GM12878 (cell line): ENCODE measurements at regions not wholly inside any gene's neighbourhood (a gene's known extent, or its start where the extent isn't known, plus 50 kb on each side); places are given as distances from the start of the nearest gene placed in this dataset.

Source experiments
- ATAC-seq: fragments of 200-7000 bp; cut with Tn5 transposase; 3 replicates; pipeline ENCODE4 v1.9.1; 2020; ENCODE audit warnings: mild to moderate bottlenecking, moderate library complexity
- BruUV-seq: library from RNA; stranded (reverse); fragments of 400-500 nt; replicated peaks from 2 replicates; lab custom pipeline; 2021; lab: Mats Ljungman, UMichigan
- CTCF ChIA-PET: fragments of 300-600 bp; sonication (Branson Sonifier 250); formaldehyde crosslinking; extraction: SDS; loops from one replicate; lab custom pipeline; 2021; ENCODE audit warnings: inconsistent platforms; lab: Yijun Ruan, JAX
- POLR2A ChIA-PET: fragments of 350-600 bp; formaldehyde crosslinking; extraction: SDS; loops from one replicate; lab custom pipeline; 2021; ENCODE audit warnings: inconsistent platforms; lab: Charles Lee
- RAD21 ChIA-PET: fragments of 300-600 bp; sonication (Branson Sonifier 250); formaldehyde crosslinking; loops from one replicate; lab custom pipeline; 2023; ENCODE audit warnings: antibody characterized with exemption; ENCODE audit not compliant: unreplicated experiment; lab: Charles Lee
- SMC1A ChIA-PET: fragments of 300-600 bp; sonication (Branson Sonifier 250); formaldehyde crosslinking; loops from one replicate; lab custom pipeline; 2023; ENCODE audit not compliant: unreplicated experiment, uncharacterized antibody; lab: Charles Lee
- DNase-seq: peaks from one replicate; pipeline ENCODE4 v3.0.0-alpha.2; 2011; ENCODE audit warnings: low read depth, low spot score
- FAIRE-seq: peaks from 3 replicates; lab custom pipeline; 2011; peaks lifted over from hg19 to GRCh38; lab: Jason Lieb, UNC
- H2AFZ ChIP-seq: 2 replicates; pipeline ENCODE4 v1.6.0; 2011; ENCODE audit warnings: low read depth, low read length, control low read depth; ENCODE audit not compliant: control insufficient read depth
- H3K27ac ChIP-seq: 2 replicates; pipeline ENCODE4 v1.5.1; 2011; ENCODE audit warnings: control low read depth; ENCODE audit not compliant: control insufficient read depth, insufficient read depth
- H3K27me3 ChIP-seq, 2 experiments: replicated peaks in 1 of 2; 2 replicates each; pipeline versions ENCODE4 v1.6.0 to v1.6.1; 2011; ENCODE audit warnings: low read length in 1 of 2; ENCODE audit not compliant: control insufficient read depth in 2 of 2, insufficient read depth in 2 of 2
- H3K36me3 ChIP-seq, 2 experiments: 2 replicates each; pipeline ENCODE4 v1.5.1; 2011; ENCODE audit warnings: low read length in 1 of 2; ENCODE audit not compliant: control insufficient read depth in 2 of 2, insufficient read depth in 2 of 2
- H3K4me1 ChIP-seq: 2 replicates; pipeline ENCODE4 v1.6.1; 2011; ENCODE audit warnings: mild to moderate bottlenecking, low read length, moderate library complexity, mixed read lengths; ENCODE audit not compliant: control insufficient read depth, insufficient read depth
- H3K4me2 ChIP-seq: 2 replicates; pipeline ENCODE4 v1.6.0; 2011; ENCODE audit warnings: control low read depth; ENCODE audit not compliant: control insufficient read depth, insufficient read depth
- H3K4me3 ChIP-seq: fragments of 200-600 bp; sonication (generic); 2 replicates; pipeline ENCODE4 v1.5.1; 2016
- H3K79me2 ChIP-seq: 2 replicates; pipeline ENCODE4 v1.6.0; 2011; ENCODE audit warnings: low read length; ENCODE audit not compliant: control insufficient read depth, insufficient read depth
- H3K9ac ChIP-seq: 2 replicates; pipeline ENCODE4 v1.8.0; 2011; ENCODE audit warnings: low read length, control low read depth, mixed read lengths; ENCODE audit not compliant: control insufficient read depth, insufficient read depth
- H3K9me3 ChIP-seq: replicated peaks from 3 replicates; pipeline ENCODE4 v1.5.1; 2011; ENCODE audit warnings: mild to moderate bottlenecking, low read length; ENCODE audit not compliant: control insufficient read depth, insufficient read depth
- H4K20me1 ChIP-seq: 2 replicates; pipeline ENCODE4 v1.6.0; 2011; ENCODE audit not compliant: control insufficient read depth, insufficient read depth
- BRCA1 ChIP-seq: IDR thresholded peaks from 2 replicates; pipeline ENCODE4 v1.6.1; 2011; ENCODE audit warnings: low read depth, low read length, improper control_type of control experiment
- CREB1 ChIP-seq: IDR thresholded peaks from 2 replicates; pipeline ENCODE4 v1.6.1; 2012; ENCODE audit warnings: low read depth, mild to moderate bottlenecking, inconsistent platforms
- HDAC6 ChIP-seq: fragments of 200-600 bp; sonication (generic); IDR thresholded peaks from one replicate; pipeline ENCODE4 v1.8.0; 2017; ENCODE audit warnings: antibody characterized with exemption; ENCODE audit not compliant: unreplicated experiment
- MXI1 ChIP-seq: fragments of 150-350 bp; IDR thresholded peaks from 2 replicates; pipeline ENCODE4 v1.6.1; 2011; ENCODE audit warnings: low read depth, mild to moderate bottlenecking, inconsistent platforms, low read length, improper control_type of control experiment
- RB1 ChIP-seq: fragments of 450-650 bp; formaldehyde crosslinking; IDR thresholded peaks from 2 replicates; pipeline ENCODE4 v1.6.1; 2017; ENCODE audit warnings: mild to moderate bottlenecking, borderline replicate concordance
- WGBS: methylation state at CpG from one replicate; pipeline ENCODE4 v1.1.6; 2016; ENCODE audit warnings: low lambda C conversion rate; ENCODE audit not compliant: insufficient replicate concordance, insufficient coverage; ENCODE audit errors: missing lambda C conversion rate; 5-methylcytosine and 5-hydroxymethylcytosine counted together
- in situ Hi-C: fragments of 300-500 bp; cut with MboI; formaldehyde crosslinking; loops from 9 replicates; pipeline ENCODE4 v1.14.3; 2018; ENCODE audit warnings: mixed read lengths
- intact Hi-C: fragments of 100-400 bp; cut with micrococcal nuclease; formaldehyde crosslinking; loops from one replicate; pipeline ENCODE4 v1.14.2; 2022; ENCODE audit not compliant: unreplicated experiment
- TF ChIP-seq, protein P1 (sequence below): IDR thresholded peaks from 2 replicates; pipeline ENCODE4 v1.6.1; 2011; ENCODE audit warnings: borderline replicate concordance, low read depth, mild to moderate bottlenecking, moderate library complexity, mixed read lengths, low read length; ENCODE audit not compliant: insufficient read depth; ENCODE audit errors: extremely low read length
- TF ChIP-seq, protein P2 (sequence below): fragments of 450-650 bp; IDR thresholded peaks from 2 replicates; pipeline ENCODE4 v1.6.1; 2016; ENCODE audit warnings: mild to moderate bottlenecking, moderate library complexity, borderline replicate concordance

DNA sequence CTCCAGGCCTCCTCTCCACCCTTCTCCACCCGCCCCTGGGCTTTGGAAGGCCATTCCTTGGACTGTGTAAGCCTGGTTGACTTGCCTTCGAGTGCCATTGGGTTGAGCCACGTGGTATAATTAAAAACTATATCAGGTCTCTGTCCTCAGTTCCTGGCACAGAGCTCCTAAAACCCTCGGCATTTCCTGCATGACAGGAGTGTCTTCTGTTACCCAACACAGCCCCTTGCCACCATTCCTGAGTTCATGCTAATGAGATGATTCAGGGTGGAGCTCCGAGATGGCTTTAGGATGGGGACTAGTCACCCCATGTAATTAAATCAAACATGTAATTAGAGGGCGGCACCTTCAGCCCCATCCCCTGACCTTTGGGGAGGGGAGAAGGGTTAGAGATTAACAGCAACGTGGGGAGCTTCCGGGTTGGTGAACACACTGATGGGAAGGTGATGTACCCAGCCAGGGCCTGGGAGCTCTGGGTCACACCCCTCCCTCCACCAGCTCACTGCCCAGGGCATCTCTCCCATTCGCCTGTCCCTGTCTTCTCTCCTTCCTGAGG lies 256.4 kb downstream of the FAM43A start:
- whole genome bisulfite sequencing: 22% methylated on average over 9 of the region's 9 CpGs
- in situ Hi-C loops (no loop called here), intact Hi-C loops (no loop called here)
- Histone ChIP-seq H3K36me3 (no peaks in the 10 kb centered on the region), H3K4me3 (no peak overlapping the region), H3K27me3 (no peaks in the 10 kb centered on the region), H3K9ac (no peak overlapping the region), H3K79me2 (no peaks in the 10 kb centered on the region), H4K20me1 (no peaks in the 10 kb centered on the region), H3K4me2 (no peak overlapping the region), H2AFZ (no peak overlapping the region), H3K4me1 (no peaks in the 10 kb centered on the region), H3K9me3 (no peaks in the 10 kb centered on the region), H3K27ac (no peak overlapping the region)
- CTCF ChIA-PET: no interaction called here
- RAD21 ChIA-PET: no interaction called here
- FAIRE-seq (no peak), ATAC-seq (no peak), DNase-seq (no peak)
- SMC1A ChIA-PET: interaction anchor here (1.2 kb wide), 1 partner anchor 11 kb away, joined by 3 read pairs; no protein-coding TSS in a partner anchor
- POLR2A ChIA-PET: no interaction called here
- no TSS peak for BruUV-seq
- TF ChIP-seq HDAC6 (no peak), BRCA1 (no peak), CREB1 (no peak), MXI1 (no peak), RB1 (no peak)
- TF ChIP-seq, protein P1, sequence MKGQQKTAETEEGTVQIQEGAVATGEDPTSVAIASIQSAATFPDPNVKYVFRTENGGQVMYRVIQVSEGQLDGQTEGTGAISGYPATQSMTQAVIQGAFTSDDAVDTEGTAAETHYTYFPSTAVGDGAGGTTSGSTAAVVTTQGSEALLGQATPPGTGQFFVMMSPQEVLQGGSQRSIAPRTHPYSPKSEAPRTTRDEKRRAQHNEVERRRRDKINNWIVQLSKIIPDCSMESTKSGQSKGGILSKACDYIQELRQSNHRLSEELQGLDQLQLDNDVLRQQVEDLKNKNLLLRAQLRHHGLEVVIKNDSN: no peak
- TF ChIP-seq, protein P2, sequence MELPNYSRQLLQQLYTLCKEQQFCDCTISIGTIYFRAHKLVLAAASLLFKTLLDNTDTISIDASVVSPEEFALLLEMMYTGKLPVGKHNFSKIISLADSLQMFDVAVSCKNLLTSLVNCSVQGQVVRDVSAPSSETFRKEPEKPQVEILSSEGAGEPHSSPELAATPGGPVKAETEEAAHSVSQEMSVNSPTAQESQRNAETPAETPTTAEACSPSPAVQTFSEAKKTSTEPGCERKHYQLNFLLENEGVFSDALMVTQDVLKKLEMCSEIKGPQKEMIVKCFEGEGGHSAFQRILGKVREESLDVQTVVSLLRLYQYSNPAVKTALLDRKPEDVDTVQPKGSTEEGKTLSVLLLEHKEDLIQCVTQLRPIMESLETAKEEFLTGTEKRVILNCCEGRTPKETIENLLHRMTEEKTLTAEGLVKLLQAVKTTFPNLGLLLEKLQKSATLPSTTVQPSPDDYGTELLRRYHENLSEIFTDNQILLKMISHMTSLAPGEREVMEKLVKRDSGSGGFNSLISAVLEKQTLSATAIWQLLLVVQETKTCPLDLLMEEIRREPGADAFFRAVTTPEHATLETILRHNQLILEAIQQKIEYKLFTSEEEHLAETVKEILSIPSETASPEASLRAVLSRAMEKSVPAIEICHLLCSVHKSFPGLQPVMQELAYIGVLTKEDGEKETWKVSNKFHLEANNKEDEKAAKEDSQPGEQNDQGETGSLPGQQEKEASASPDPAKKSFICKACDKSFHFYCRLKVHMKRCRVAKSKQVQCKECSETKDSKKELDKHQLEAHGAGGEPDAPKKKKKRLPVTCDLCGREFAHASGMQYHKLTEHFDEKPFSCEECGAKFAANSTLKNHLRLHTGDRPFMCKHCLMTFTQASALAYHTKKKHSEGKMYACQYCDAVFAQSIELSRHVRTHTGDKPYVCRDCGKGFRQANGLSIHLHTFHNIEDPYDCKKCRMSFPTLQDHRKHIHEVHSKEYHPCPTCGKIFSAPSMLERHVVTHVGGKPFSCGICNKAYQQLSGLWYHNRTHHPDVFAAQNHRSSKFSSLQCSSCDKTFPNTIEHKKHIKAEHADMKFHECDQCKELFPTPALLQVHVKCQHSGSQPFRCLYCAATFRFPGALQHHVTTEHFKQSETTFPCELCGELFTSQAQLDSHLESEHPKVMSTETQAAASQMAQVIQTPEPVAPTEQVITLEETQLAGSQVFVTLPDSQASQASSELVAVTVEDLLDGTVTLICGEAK: no peak
